ELF-1 (cell line): ENCODE measurements at regions not wholly inside any gene's neighbourhood (a gene's known extent, or its start where the extent isn't known, plus 50 kb on each side); places are given as distances from the start of the nearest gene placed in this dataset.
"Not testable (repeated sequence)": the region's sequence is repeated elsewhere in the genome, so short reads cannot be mapped to it uniquely, and the experiment has no call there.

Source experiments
- DNase-seq: peaks from one replicate; pipeline ENCODE4 v3.0.0-alpha.2; 2016; ENCODE audit warnings: low read depth, low spot score

DNA sequence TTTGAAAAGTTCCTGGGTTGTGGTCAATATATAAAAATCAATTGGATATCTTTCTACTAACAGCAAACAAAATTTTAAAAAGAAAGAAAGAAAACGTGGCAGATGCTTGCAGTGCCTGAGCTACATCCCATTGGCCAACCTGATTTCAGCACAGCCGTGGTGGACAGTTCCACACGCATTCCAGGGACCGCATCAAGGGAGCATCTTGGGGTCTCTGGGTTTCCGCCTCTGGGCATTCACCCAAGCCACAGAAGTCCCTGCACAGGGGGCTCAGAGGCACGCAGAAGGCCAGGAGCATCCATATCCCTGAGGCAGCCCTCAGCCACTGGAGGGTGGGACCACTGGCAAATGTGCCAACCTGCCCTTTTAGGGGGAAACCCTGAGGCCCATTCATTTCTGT is 254.5 kb upstream of the RNF32 start:
- DNase-seq: peak; percentile 23

DNA sequence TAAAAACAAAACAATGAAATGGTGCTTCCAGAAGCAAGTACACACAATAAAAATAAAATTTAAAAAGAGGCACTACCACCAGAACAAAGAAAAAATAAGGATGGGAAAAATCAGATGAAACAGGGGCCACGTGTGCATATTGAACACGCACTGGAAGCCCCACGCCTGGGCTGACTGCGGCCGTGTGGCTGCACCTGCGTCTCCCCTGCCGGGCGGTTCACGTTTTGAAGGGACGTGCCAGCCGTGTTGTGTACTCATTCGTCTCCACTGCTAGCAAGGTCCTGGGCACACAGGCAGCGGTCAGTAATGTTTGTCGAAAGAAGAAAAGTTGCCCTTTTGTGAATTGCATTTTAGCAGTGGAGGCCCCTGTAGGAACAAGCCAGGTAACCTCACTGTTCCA is 255.9 kb upstream of the RNF32 start:
- no peak for DNase-seq

GRCh38 chr7:156383526-156383925 is 257.0 kb upstream of the RNF32 start:
- DNase-seq: no peak

GRCh38 chr7:156380261-156380660 is 260.3 kb upstream of the RNF32 start:
- DNase-seq: no peak

DNA sequence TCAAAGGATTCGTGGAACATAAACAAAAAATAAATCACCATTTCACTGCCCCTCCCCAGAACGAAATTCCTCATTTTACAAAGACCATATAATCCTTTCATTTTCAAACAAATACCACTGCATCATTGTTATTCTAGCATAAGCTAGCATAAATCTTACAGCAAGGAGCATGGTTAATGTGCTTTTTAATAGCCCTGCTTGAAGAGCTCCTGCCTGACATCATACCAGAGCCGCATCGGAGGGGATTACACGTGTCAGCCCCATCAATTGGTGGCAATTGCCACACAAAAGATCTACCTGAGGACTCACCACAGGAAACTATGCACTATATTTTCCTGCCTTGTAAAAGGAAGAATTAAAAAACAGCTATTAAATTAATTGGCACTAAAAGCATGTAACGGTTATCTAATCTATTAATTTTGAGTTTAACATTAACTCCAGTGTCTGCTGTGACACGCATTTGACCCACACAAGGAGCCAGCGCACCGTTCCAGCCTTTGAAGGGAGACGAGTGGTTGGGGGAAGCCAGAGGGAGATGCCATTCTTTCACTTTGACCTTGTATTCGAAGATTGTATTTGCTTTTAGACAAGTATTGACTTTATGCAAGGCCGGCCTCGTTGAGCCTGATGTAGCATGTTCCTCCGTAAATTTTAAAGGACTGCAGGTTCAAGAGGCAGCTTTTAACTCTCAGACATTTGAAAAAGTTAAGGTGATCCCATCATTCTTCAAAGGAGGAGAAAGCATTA is 261.1 kb upstream of the RNF32 start:
- no peak for DNase-seq

GRCh38 chr7:156378806-156379205 is 261.8 kb upstream of the RNF32 start:
- DNase-seq: no peak

DNA sequence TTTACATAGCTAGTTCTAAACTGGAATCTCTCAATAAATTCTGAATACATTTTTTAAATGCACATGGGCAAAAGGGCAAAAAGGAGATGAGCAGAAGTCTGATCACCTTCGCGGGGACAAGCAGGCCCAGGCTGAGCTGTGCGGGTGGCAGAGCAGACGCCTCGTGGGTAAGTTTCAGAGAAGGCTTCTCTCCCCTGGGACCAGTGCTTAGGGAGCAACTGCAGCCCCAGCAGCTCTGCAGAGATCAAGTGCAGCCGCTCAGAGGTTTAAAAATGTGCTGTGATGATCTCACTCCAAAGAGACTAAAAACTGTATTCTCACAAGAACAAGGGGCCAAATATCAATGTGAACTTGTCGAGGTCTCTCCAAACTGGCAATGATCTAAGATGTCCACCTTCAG is 264.3 kb upstream of the RNF32 start:
- DNase-seq: no peak

DNA sequence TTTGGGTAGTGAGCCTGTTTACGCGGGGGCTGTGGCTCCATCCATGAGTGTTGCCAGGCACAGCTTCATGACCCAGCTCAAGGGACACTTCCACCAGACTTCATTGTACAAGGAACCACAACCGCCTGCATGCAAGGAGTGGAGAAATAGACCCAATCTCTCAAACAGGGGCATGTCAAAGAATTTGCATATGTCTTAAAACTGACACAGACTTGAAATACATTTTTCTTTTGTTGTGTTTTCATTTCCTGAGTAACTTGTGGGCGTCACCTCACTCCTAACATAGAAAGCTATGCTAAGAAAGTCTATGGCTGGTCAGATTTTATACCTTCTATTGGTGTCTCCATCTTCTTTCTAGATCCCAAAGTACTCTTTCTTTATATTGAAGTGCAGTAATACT is 266.2 kb upstream of the RNF32 start:
- no peak for DNase-seq

DNA sequence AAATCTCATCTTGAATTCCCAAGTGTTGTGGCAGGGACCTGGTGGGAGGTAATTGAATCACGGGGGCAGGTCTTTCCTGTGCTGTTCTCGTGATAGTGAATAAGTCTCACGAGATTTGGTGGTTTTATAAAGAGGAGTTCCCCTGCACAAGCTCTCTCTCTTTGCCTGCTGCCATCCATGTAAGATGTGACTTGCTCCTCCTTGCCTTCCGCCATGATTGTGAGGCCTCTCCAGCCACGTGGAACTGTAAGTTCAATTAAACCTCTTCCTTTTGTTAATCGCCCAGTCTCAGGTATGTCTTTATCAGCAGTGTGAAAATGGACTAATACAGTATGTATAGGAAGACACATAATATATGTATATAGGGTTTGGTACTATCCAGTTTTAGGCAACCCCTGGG is 270.6 kb upstream of the RNF32 start:
- not testable (repeated sequence) for DNase-seq

DNA sequence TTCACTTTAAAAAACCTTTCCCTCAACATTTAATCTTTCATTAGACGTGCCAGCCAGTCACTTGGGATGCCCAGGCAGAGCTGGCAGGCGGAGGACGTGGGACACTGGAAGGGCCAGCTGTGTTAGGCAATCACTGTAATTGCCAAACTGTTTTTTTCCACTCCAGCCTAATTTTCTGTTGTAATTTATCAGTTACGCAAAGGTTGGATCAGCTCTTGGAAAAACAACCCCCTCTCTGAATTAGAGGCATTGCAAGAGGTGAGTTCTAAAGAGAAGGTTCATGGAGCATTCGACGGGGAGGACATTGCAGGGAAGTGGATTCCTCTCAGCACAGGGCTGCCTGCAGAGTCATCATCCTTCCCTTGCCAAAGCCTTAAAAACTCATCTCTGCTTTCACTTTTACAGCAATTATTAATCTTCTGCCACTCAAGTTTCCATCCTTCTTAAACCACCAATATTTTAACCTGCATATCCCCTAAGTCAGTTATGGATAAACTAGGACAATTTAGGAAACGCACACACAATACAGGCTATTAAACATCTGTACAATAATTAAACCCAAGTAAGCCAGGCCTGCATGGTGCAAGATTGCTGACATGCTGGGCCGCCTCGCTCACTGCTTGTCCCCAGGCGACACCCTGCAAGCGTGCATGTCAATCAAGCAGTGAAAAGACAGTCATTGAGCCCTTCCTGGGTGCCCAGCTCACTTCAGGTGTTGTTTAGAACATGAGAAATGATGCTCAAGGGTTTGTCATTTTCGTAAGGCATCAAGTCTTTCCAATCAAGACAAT is 272.3 kb upstream of the RNF32 start:
- no peak for DNase-seq

DNA sequence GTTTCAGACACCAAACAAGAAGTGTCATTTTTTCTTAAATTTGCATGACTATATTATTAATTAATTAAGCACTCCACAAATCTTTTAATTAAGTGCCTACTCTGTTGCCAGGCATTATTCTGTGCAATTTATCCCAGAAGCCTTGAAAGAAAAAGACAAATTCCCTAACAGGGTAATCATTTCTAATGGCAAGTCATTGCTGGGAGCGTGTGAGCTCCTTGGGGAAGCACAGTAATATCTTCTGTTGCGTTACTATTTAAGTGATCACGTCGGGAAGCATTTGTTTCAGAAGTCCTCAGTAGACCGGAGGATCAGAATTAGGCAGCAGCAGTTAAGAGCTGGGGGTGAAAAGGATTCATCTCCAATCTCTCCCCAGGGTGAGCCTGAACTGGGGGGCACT is 276.8 kb upstream of the RNF32 start:
- no peak for DNase-seq

GRCh38 chr7:156360835-156361234 is 279.7 kb upstream of the RNF32 start:
- DNase-seq: no peak

DNA sequence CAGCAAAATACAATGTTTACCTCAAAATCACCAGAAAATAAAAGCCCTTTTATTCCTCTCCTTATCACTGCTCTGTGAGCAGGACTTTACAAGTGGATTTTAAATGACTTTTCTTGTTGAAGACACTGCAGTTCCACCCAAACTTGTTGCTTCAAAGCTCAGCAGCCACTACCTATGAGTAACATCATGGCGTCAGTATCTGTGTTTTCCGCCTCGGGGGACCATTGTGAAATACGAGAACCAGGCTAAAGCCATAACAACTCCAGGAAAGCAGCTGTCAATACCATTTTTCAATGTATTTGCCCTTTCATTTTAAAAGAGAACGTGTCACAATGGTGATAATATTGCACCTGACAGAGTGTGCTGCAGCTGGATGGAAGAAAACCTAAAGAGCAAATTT is 284.0 kb upstream of the RNF32 start:
- DNase-seq: no peak

- DNase-seq: no peak
These were observed 287.2 kb upstream of the RNF32 start for GRCh38 chr7:156353352-156353751.

DNA sequence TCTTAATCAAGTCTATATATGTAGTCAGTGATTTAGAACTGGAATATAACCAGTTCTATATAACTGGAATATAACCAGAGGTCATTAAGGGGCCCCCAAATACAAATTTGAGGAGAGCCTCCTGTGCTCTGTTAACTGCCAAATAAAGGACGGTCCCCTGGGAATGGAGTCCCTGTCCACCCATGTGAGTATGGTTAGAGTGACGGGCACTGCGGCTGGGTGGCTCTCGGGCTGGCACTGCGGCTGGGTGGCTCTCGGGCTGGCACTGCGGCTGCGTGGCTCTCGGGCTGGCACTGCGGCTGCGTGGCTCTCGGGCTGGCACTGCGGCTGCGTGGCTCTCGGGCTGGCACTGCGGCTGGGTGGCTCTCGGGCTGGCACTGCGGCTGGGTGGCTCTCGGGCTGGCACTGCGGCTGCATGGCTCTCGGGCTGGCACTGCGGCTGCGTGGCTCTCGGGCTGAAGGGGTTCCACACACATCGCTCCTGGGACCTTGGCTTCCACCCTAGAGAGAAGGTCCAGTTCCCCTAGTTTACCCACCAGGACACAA is 292.8 kb upstream of the RNF32 start:
- not testable (repeated sequence) for DNase-seq

DNA sequence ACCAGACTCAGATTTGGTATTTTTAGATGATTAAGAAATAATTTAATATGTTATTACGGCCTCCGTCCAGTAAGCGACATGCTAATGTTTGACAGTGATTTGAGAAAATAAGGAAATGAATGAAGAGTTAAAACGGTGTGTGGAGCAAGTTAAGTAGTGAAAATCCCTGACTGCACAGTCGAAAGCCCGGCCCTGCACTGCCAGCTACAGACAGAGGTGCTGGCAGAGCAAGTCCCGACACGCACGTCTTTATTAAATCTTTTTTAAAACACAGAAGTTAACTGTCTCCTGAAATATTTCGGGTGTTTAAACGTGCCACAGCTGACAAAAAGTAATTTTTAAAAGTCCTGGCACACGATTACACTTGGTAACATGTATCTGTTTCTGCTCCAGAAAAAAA is 293.4 kb upstream of the RNF32 start:
- DNase-seq: no peak

- DNase-seq: no peak
These were observed 296.0 kb upstream of the RNF32 start for GRCh38 chr7:156344595-156344994.

DNA sequence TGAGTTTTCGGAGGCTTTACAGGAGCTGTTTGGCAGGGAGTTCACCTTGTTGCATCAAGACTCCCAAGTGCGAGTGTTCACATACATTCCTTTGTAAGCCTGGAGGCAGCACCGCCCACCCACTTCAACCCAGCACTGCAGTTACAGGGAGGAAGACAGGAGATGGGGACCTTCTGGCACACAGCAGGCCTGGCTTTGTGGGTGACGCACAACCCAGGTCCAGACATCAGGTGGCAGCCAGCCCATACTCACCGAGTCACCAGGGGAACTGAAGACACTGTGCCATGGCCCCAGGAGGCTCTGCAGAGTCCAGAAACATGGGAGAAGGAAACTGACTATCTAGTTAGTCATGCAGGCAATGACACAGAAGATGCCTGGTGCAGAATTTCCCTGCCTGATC is 305.9 kb upstream of the RNF32 start:
- DNase-seq: peak; percentile 2

DNA sequence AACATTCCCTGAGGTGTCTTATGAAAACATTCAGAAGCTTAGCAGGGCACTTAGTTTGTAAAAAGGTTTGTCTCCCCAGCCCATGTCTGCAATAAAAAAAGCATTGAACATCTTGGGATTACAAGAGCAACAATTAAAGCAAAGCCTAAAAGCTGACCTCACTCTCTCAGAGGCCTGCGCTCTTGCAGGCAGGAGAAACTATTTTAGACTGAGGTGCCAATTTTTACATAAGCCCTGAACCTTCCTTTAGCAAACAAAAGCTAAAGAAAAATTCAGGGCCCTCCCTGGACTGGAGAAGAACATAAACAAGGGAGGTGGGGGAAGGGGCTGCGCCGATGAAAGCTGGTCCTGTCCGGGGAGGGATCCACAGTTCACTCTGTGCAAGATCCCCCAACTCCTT is 312.7 kb upstream of the RNF32 start:
- no peak for DNase-seq

- no peak for DNase-seq
These were observed 313.1 kb upstream of the RNF32 start for GRCh38 chr7:156327474-156327873.

DNA sequence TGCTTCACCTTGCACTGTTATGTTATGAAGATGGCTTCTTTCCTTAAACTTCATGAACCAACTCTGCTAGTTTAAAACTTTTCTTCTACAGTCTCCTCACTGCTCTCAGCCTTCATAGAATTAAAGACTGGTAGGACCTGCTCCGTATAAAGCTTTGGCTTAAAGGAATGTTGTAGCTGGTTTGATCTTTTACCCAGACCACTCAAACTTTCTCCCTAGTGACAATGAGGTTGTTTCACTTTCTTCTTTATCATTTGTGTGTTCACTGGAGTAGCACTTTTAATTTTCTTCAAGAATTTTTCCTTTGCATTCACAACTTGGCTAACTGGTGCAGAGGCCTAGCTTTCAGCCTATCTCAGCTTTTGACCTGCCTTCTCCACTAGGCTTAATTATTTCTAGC is 316.4 kb upstream of the RNF32 start:
- no peak for DNase-seq

DNA sequence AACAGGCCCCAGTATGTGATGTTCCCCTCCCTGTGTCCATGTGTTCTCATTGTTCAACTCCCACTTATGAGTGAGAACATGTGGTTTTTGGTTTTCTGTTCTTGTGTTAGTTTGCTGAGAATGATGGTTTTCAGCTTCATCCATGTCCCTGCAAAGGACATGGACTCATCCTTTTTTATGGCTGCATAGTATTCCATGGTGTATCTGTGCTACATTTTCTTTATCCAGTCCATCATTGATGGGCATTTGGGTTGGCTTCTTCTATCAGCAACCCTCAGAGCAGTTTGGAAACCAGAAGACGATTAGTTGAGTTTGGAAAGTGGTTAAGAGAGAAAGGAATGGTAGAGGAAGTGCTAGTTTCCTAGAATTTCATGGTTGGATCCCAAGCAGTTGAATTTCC is 319.1 kb upstream of the RNF32 start:
- DNase-seq: not testable (repeated sequence)

DNA sequence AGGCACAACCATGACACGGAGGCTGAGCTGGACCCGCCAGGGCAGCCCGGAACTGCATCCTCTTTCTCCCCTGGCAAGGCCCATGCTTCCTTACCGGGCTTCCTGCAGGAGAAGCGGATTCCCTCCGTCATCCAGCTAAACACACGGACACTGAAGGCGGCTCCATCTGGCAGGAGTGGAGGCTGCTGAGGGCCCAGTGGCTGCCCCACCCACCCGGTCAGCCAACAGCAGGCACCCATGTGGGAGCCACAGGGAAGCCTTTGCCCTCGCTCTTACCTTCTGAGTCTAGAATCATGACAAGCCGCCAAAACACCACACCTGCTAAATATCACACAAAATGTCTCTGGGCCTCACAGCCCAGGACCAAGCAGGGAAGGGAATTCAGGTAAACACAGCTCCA is 321.6 kb upstream of the RNF32 start:
- DNase-seq: no peak
